SHP77 (cell line): ENCODE measurements at regions not wholly inside any gene's neighbourhood (a gene's known extent, or its start where the extent isn't known, plus 50 kb on each side); places are given as distances from the start of the nearest gene placed in this dataset.
"Not testable (repeated sequence)": the region's sequence is repeated elsewhere in the genome, so short reads cannot be mapped to it uniquely, and the experiment has no call there.

Experiments used
- DNase-seq, 2 experiments: peaks; one replicate each; lab custom pipeline; 2025; lab: John Stamatoyannopoulos, UW

DNA sequence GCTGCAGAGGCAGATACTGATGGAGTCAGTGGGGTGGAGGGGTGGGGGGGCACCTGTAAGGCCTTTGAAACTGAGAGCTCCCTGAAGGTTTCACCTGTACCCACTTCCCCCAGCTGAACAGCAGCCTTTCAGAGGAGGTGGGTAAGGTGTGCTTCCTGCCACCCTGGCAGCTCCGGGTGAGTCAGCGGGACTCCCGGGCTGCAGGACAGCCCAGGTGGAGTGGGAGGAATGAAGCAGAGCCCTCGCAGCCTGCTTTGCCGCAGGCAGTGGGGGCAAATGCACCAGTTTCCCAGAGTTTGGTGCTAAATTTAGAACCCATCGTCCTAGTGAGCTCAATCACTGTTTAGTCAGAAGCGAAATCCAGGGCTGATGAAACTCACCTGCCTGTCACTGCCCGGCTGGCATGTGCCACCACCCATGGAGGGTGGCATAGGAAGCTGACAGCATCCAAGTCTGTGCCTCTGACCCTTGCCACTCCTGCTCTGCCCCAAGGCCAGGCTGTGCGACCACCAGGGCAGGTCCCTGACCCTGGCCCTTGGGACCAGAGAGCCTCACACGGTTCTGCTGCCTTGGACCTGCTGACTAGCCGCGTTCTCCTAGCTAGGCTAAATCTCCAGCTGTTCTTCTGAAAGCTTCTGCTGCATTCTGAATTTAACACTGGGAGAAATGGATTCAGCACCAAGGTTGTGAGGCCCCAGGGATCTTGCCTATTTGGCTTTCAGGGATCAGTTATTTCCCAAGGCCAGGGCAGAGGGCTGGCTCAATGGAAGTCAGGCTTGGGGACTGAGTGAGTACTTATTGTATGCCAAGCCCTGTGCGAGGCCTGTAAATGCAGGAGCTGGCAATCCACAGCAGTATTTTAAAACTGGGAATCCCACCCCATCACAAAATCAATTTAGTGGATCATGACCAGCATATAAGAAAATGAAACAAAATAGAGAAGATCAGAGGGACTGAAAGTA, 67.3 kb upstream of the RASGRF1 start:
- no peak for DNase-seq

DNA sequence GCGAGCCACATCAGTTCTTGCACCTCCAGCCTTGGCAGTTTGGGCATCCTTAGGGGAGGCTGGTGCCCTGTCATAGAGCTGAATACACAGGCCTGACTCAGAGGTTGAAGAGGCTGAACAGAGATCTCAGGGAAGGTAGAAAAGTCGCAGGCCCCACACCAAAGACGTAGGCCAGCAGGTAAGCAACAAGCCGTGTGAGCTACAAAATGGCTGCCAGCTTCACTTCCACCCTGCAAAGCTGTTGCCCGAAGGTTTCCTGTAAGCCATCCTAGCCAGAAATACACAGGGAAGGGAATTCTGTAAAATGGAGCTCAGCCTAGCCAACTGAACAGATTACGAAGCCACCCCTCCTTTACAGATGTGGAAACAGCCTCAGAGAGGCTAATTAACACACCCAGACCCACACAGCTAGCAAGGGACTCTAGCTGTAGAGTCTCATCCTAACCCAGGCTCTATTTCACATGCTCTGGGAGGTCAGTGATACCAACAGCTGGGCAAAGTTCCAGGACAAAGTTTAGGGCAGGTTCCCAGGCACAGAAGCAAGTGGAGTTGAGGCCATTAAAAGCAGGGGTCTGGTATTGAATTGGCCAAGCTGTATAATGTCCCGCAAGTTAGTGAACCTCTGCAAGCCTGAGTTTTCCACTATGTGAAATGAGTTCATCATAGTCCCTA, 66.3 kb upstream of the RASGRF1 start:
- no peak for DNase-seq

DNA sequence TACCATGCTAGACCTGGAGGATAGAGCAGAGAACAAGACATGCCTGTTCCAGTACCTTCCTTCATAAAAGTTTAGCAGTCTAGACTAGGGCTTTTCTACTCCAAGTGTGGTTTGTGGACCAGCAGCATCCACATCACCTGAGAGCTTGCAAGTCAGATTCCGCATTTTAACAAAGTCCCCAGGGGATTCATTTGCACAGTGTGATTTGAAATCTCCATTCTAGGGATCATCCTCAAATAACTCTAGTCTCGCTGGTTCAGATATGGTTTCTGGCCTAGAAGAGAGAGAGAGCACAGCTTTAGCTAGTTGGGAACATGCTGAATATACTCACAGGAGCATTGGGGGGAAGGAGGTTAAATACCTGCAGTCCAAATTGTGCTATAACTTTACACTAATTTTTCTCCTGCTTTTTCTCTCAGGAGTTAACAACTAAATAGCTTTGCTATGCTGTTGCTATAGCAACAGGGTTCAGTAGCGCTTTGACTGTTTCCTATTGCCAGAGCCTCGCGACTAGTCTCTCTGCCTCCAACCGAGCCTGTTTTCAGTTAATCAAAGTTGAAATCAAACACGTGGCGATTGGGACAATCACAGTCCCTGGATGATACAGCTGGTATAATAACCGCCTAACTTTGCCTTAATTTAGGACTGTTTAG, 64.0 kb upstream of the RASGRF1 start:
- DNase-seq, result no peak

DNA sequence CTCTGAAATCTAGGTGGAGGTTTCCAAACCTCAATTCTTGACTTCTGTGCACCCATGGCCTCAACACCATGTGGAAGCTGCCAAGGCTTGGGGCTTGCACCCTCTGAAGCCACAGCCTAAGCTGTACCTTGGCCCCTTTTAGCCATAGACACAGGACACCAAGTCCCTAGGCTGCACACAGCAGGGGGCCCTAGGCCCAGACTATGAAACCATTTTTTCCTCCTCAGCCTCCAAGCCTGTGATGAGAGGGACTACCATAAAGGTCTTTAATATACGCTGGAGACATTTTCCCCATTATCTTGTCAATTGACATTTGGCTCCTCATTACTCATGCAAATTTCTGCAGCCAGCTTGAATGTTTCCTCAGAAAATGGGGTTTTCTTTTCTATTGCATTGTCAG, 53.7 kb upstream of the RASGRF1 start:
- not testable (repeated sequence) for DNase-seq

DNA sequence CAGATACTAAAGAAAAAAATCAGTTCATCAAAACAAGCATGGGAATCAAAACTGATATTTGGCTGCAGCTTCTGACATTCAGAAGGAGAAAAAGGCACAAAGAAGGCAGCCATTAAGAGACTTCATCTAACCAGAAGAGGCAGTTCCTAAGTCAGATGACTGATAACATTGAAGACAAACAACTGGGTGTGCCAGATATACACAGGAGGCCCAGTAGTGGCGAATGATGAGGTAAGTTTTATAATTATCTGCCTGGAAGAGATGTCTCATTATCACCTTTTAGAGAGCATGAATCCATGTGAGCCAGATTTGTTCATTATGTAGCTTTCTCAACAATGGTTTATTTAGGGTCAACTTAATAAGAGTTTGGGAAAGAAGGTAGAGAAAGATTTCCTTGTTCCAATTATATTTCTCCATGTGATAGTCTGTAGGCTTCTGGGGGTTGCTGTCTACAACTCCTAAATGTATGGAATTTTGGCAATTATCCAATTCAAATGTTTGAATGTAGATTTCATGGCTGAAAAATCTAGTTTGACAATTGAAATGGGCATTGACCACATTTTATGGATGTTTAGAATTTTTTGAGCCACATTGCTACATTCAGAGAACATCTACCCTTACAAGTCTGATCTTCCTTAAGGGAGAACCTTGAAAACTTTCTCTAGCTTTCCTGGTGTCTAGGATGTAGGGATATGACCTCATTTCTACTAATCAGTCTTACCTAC, 50.4 kb upstream of the RASGRF1 start:
- no peak for DNase-seq
